Activated naive CD4-positive, alpha-beta T cell treated with Interleukin-2 at 50 U/mL for 16 hours (primary cell): ENCODE measurements at regions not wholly inside any gene's neighbourhood (a gene's known extent, or its start where the extent isn't known, plus 50 kb on each side); places are given as distances from the start of the nearest gene placed in this dataset.
"Not testable (repeated sequence)": the region's sequence is repeated elsewhere in the genome, so short reads cannot be mapped to it uniquely, and the experiment has no call there.

Experiments used
- DNase-seq: peaks from one replicate; pipeline ENCODE4 v3.0.0-alpha.2; 2020

DNA sequence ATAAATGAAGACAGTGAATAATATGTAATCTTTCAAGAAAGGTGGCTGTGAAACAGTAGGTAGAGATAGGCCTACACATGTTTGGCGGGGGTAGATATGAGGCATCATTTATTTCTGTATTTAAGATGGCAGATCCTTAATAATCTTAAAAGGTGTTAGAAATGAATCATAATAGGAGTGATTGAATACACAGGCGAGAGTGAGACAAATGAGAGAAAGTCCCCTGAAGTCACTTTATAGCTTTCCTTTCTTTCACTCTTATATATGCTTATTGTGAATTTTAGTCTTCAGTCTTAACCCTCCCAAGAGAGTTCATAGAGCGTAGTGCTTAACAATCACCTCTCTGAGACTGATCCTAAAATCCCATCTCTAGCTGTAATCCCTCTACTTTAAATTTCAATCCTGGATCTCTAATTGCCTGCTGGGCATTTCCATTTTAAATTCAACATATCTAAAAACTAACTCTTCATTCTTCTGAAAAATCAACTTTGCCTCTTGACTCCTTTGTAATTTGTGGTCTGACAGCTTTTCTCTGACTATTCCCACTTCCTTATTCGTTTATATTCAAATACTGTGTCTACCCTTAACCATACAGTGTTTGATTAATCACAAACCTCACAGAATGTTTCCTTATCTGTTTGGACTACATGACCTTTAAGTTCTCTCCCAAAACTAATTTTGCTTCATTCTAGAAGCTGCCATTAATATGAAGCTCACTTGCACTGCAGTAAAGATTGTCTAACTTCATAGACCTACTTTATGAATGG lies 463.7 kb upstream of the FSIP2 start:
- no peak for DNase-seq

DNA sequence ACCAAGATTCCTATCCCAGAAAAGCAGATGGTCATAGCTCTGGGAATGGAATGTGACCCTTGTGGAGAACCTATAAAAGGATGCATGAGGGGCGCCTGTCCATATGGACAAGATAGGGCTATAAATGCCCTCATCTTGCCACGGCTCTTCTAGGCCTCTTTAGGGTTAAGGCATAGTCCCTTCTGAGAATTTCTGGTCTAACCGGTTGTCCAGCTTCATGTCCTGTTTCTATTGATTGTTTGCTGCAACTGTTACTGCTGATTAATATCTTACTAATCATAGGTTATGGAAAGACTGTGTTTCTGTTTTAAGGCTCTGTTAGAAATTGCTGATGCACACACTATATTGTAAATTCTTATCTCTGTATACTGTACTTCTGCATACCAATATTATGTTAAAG lies 462.6 kb upstream of the FSIP2 start:
- DNase-seq: not testable (repeated sequence)

DNA sequence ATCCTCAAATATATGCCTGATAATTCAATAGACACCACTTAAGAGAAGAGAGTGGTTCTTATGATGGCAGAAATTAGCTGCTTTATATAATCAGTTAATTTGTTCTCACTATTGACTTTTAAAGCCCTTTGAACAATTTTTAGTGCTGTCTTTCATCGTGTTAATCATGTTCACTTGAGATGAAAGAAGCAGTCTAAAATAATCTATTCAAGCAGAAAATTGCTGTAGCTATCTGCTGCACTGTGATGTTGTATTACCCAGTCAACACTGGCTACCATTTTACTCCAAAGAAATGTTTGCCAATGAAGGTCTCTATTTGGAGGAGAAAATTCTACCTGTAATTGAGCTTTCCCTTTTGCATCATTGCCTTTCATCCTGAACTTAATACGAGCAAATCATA lies 459.8 kb upstream of the FSIP2 start:
- no peak for DNase-seq

DNA sequence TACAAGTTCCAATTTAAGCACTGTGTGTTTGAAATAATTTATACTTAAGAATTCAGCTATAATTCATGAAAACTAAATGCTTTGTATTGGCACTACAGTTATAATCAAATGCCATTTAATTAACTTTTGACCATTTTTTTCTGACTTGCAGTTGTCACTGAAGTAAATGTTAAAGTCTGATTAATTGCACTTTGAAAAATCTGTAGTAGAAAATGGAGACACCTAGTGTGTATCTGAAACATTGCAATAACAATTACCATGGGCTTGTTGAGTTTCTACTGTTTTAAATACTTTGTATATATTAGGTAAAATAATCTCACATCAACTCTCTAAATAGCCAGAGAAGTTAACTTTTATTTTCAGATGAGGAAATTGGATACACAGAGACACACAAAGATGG lies 458.6 kb upstream of the FSIP2 start:
- no peak for DNase-seq

DNA sequence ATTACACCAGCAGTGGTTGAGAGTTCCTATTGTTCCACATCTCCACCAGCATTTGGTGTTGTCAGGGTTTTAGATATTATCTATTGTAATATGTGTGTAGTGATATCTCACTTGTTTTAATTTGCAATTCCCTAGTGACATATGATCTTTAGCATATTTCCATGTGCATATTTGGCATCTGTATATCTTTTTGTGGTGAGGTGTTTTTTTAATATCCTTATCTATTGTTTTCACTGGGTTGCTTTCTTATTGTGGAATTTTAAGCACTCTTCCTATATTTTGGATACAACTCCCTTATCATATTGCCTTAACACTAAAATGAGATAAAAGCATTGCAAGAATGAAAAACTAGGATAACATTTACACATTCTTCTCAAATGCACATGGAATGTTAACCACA lies 453.9 kb upstream of the FSIP2 start:
- DNase-seq: no peak

DNA sequence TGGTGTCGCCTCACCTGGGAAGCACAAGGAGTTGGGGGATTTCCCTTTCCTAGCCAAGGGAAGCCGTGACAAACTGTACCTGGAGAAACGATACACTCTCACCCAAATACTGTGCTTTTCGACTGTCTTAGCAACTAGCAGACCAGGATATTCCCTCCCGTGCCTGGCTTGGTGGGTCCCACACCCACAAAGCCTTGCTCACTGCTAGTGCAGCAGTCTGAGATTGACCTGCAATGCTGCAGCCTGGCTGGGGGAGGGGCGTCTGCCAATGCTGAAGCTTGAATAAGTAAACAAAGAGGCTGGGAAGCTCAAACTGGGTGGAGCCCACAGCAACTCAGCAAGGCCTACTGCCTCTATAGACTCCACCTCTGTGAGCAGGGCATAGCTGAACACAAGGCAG lies 448.6 kb upstream of the FSIP2 start:
- not testable (repeated sequence) for DNase-seq

DNA sequence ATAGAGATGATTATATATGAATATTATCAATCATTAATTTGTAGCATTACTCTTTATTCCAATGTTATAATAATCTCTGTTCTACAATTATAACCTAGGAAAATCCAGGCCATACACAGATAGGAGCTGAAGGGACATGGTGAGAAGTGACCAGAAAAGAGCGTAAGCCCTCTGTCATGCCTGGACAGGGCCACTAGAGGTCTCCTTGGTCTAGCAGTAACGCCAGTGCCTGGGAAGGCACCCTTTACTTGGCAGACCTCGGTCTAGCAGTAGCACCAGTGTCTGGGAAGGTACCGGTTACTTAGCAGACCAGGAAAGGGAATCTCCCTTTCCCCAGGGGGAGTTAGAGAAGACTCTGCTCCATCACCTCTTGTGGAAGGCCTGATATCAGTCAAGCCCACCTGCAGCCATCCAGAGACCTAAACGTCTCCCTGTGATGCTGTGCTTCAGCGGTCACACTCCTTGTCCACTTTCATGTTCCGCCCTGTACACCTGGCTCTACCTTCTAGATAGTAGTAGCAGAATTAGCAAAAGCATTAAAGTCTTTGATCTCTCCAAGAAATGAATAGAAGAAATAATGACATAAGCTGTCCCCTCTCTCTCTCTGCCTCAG lies 447.5 kb upstream of the FSIP2 start:
- DNase-seq: no peak

DNA sequence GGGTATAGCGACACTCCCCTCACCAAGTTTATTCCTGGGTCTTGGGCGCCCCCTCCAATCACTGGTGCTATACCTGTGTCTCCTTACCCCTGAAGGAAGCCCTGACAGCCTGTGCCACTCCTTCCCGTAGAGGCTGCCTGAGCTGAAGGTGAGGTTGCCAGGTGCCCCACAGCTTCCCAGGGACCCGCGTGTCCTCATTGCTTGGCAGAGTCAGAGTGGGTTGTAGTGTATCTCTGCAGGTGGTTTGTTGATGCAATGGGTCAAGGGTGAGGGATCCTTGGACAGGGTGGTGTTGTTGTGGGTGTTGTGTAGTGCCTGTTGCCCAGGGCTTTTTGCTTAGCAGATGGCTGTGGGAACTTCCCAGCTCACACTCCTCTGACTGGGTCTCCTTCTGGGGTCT lies 438.7 kb upstream of the FSIP2 start:
- DNase-seq: no peak

DNA sequence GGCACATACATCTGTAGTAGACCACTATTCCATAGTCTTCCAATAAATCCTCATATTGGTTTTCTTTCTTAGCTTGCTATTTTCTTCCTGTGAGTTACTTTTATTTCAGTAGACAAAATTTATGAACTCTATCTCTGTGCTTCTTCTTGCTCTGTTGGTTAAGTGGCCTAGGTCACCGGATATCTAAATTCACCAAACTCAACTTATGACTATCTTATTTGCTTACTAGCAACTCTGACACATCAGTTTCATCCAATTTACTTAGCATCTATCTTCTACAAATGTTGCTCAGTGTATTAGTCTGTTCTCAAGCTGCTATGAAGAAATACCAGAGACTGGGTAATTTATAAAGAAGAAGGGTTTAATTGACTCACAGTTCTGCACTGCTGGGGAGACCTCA lies 432.5 kb upstream of the FSIP2 start:
- no peak for DNase-seq

DNA sequence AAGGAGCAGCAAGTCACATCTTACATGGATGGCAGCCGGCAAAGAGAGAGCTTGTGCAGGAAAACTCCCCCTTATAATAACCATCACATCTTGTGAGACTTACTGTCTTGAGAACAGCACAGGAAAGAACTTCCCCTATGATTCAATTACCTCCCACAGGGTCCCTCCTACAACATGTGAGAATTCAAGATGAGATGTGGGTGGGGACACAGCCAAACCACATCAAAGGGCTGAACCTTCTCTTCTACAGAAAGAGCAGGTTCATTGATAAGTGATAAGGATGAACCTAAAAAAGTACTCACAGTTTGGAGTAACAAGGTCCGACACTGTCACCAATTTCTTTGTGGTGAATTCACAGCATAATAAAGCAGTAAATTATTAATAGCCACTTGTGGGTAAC lies 422.2 kb upstream of the FSIP2 start:
- no peak for DNase-seq

DNA sequence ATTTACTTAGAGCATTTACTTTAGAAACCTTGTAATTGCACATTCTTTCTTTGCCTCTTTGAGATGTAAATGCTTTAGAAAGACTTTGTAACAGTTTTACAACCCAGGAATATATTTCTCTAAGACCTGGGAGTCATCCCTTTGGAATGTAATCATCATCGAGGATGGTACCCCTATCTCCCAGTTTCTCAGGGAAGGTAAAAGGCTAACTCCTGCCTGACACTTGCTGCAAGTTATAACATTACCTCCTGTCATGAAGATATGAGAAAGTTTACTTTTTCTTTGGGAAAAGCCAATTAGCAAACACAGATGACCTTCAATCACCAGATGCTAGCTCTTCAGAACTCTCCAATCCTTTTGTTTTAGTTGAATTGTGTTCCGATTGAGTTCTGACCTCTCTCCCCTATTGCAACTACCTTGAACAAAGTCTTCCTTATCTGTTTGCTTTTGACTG lies 420.3 kb upstream of the FSIP2 start:
- DNase-seq: no peak

DNA sequence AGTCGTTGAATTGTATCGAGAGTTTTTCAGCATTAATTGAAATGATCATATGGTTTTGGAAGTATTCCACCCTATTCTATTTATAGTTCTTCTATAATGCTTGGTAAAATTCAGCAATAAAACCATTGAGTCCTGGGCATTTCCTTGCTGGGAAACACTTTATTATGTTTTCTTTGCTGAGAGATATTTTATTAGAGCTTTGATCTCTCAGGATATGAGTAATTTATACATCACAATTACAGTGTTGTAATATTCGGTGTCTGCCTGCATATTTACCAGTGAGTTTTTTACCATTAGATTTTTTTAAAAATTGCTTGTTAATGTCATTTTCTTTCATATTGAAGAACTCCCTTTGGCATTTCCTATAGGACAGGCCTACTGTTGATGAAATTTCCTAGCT lies 402.7 kb upstream of the FSIP2 start:
- DNase-seq: no peak

DNA sequence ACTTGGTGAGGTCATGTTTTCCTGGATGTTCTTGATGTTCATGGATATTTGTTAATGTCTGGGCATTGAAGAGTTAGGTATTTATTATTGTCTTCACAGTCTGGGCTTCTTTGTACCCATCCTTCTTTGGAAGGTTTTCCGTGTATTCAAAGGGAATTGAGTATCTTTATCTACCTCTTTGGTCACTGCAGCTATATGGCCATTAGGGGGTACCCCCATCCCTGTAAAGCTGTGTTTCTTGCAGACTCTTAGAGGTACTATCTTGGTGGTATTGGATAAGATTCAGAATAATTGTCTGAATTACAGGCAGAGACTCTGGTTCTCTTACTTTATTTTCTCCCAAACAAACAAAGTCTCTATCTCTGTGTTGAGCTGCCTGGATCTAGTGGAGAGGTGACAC lies 401.6 kb upstream of the FSIP2 start:
- no peak for DNase-seq

DNA sequence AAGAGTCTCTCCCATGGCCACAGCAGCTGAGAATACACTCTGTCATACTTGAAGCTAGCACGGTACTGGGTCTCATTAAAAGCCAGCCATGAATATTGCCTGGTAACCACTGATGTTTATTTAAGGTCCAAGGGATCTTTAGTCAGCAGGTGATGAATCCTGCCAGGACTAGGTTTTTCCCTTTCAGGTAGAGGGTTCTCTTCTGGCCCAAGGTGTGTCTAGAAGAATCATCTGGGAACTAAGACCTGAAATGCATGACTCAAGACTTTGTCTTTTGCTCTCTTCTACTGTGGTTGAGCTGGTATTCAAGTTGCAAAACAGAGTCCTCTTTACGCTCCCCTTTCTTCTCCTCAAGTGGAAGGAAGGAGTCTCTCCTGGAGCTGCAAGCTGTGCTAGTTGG lies 400.5 kb upstream of the FSIP2 start:
- no peak for DNase-seq

DNA sequence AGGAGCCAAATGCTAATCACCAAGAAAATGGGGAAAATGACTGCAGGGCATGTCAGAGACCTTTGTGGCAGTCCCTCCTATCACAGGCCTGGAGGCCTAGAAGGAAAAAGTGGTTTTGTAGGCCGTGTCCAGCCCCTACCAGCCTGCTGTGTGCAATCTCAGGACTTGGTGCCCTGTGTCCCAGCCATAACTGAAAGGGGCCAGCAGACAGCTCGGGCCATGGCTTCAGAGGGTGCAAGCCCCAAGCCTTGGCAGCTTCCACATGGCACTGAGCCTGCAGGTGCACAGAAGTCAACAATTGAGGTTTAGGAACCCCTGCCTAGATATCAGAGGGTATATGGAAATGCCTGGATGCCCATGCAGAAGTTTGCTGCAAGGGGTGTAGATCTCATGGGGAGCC lies 391.2 kb upstream of the FSIP2 start:
- no peak for DNase-seq

DNA sequence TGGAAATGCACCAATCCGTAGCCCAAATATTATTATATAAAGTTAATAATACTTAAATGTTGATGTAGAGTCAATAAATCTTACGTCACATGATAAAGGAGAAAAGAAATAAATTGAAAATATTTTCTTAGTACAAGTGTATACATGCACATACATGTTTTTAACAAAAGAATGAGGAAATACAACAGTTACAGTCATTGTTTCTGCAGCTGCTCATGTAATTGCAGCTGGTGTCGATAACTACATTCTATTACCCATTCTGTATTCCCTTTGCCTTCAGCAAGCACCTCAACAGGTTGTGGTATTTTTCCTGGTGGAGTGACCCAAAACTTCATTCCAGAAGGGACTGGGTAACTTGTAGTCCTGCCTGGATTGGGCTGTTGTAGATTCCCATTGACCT lies 377.8 kb upstream of the FSIP2 start:
- no peak for DNase-seq

DNA sequence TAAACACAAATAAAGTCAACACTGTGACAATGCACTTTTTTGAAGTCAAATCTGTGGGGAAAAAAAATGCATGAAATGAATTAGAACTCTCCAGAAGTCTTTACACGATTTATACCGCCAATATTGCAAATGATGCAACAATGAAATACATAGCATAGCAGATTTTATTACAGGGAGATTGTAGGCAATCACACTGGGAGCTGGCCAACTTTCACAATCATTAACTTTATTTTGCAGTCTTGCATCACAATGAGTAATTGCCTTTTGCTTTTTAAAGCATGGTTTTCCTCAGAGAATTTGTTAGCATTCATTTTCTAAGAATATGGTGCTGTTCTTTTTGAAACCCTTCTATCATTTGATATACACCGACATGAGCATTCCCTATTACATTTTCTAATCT lies 366.4 kb upstream of the FSIP2 start:
- no peak for DNase-seq

DNA sequence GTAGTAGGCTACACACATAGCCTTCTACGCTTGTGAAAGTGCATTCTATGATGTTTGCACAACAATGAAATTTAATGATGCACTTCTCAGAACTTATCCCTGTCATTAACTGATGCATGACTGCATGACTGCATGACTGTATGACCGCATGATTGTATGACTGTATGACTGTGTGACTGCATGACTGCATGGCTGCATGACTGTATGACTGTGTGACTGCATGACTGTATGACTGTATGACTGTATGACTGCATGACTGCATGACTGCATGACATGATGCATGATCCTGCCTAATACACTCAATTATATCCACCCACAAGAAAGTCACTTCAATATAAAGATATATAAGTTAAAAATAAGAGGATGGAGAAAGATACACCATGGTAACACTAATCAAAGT lies 365.4 kb upstream of the FSIP2 start:
- DNase-seq: no peak

DNA sequence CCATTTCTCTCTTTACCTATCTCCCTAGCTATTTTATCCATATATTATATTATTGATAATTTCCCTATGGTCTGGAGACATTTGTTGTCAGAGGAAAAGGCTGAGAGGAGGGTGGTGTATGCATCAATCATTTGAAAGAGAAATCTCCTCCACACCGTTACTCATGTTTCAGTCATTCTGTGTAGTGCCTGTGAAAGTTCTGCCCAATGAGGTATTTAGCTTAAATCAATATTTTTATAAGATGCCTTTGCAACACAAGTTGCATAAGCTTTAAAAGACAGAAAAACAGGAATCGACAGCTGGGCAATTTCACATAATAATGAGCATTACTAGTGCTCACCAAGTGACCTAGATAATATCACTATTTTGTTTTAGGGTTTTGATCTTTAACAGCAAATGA lies 363.7 kb upstream of the FSIP2 start:
- no peak for DNase-seq

DNA sequence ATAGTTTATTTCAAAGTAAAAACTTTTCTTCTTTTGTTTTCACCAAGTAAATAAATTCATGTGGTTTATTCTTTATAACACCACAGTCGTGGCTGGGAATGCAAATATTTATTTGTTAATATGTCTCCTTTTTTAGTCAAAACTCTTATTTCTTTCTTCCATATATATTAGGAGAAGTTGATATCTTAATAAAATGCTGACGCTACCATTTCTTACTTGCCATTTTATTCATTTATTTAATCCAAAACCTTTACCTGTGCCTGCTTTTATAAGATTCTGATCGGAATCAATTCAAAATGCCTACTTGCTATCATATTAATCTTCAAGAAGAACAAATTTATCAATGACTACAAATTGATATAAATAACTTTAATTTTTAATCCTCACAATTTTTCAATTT lies 362.9 kb upstream of the FSIP2 start:
- DNase-seq: no peak

DNA sequence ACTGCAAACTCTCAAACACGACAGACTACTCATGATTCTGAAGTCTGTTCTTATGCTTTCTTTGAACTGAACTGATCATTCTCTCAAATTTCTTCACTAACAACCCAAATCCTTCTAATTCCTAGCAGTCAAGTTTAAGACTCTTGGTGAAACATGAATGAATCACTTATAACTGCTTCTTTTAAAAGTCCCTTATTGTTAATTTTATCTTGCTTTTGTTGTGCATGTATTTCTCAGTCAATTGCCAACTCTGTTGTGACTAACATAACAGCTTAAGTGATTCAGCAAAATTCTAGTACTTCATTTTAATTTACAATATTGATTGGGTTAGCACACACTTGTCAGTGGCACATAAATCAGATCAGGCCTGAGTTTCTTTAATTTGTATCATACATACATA lies 357.0 kb upstream of the FSIP2 start:
- DNase-seq: no peak

DNA sequence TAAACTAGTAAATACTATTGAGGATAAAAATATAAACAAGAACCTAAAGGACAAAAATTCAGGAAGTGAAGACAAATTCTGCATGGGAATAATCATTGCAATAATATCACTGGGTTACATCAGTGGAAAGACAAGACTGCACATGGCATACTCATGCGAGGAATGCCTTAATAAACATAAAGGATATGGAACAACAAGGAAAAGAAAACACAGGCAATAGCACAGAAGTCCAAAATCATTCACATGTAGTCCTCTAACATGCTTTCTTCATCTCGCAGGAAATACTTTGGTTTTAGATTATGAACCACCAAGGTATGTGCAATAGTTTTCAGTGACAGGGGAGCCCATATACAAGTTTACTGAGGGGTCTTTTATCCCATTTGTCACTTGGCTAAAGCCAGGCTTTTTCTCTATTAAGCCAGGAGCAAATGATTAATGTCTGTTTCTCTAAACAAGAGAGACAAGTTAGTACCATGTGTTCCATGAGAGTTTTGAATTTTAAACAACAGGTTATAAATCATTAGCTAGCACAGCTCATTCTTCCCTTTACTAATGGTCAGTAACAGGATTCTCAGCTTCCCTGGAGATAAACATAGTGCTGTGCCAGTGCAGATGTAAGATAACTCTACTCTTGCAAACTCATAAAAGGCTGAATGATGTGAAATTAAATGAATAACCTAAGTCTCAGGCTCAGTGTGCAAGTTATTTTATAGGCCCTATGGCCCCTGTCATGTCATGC lies 353.6 kb upstream of the FSIP2 start:
- DNase-seq: no peak

DNA sequence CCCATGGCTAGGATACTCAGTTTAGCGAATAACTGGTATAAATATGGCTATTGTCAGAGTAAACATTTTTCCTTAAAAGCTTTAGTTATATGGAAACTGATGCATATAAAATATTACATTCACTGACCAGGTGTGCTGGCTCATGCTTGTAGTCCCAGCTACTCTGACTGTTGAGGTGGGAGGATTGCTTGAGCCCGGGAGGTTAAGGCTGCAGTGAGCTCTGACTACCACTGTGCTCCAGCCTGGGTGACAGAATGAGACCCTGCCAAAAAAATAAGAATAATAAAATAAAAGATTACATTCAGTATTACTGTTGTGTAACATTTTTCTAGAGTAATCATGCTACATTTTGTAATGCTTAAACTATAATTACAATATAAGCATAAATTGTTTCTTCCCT lies 350.4 kb upstream of the FSIP2 start:
- no peak for DNase-seq

DNA sequence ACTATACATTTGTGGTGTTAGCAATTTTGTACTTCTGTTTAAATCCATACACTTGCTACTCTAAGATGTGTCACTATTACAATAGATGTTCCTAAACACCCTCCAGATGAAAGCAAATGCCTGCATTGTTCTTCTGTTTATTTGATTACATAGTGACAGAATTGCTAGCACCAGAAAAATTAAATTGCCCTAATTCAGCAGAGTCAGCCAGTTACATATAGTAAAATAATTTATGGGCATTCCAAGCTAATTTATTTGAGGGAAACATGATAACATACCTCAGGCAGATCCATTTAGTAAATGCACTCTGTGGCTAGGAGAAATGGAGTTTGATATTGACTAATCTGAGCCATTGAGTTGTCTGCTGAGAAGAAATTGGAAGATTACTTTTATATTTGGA lies 347.1 kb upstream of the FSIP2 start:
- DNase-seq: no peak
